Astrocyte (in vitro differentiated cells and primary cell): ENCODE measurements at regions not wholly inside any gene's neighbourhood (a gene's known extent, or its start where the extent isn't known, plus 50 kb on each side); places are given as distances from the start of the nearest gene placed in this dataset.
A peak's percentile ranks its signal among the peaks of the same experiment; 100 is the strongest.
"Not testable (repeated sequence)": the region's sequence is repeated elsewhere in the genome, so short reads cannot be mapped to it uniquely, and the experiment has no call there.

ENCODE experiments used
- DNase-seq: peaks from one replicate; pipeline ENCODE4 v3.0.0-alpha.2; 2010; ENCODE audit warnings: low read depth
- FAIRE-seq: peaks from 2 replicates; lab custom pipeline; 2011; peaks lifted over from hg19 to GRCh38; lab: Jason Lieb, UNC
- H2AFZ ChIP-seq: 2 replicates; pipeline ENCODE4 v1.6.0; 2012; ENCODE audit warnings: low read depth, low read length, inconsistent platforms
- H3K27ac ChIP-seq: 2 replicates; pipeline ENCODE4 v1.5.1; 2011; ENCODE audit warnings: low read depth, low read length, inconsistent platforms
- H3K27me3 ChIP-seq: 2 replicates; pipeline ENCODE4 v1.6.0; 2011; ENCODE audit warnings: low read length, inconsistent platforms; ENCODE audit not compliant: insufficient read depth
- H3K36me3 ChIP-seq: 2 replicates; pipeline ENCODE4 v1.5.1; 2011; ENCODE audit warnings: low read length, inconsistent platforms; ENCODE audit not compliant: insufficient read depth
- H3K4me1 ChIP-seq: 2 replicates; pipeline ENCODE4 v1.5.1; 2011; ENCODE audit warnings: low read length, inconsistent platforms; ENCODE audit not compliant: insufficient read depth
- H3K4me2 ChIP-seq: 2 replicates; pipeline ENCODE4 v1.6.0; 2012; ENCODE audit warnings: low read length, inconsistent platforms
- H3K4me3 ChIP-seq: 2 replicates; pipeline ENCODE4 v1.5.1; 2011; ENCODE audit warnings: low read depth, mild to moderate bottlenecking, low read length, inconsistent platforms; ENCODE audit not compliant: insufficient read depth
- H3K79me2 ChIP-seq: 2 replicates; pipeline ENCODE4 v1.6.0; 2012; ENCODE audit warnings: mild to moderate bottlenecking, low read length, inconsistent platforms; ENCODE audit not compliant: insufficient read depth
- H3K9ac ChIP-seq: 2 replicates; pipeline ENCODE4 v1.6.0; 2012; ENCODE audit warnings: mild to moderate bottlenecking, low read length, inconsistent platforms
- H3K9me3 ChIP-seq: 2 replicates; pipeline ENCODE4 v1.5.1; 2012; ENCODE audit warnings: low read depth, mild to moderate bottlenecking, low read length, inconsistent platforms; ENCODE audit not compliant: insufficient read depth
- H4K20me1 ChIP-seq: 2 replicates; pipeline ENCODE4 v1.6.0; 2012; ENCODE audit warnings: low read length, inconsistent platforms; ENCODE audit not compliant: insufficient read depth
- H3K27ac Mint-ChIP-seq: one replicate; pipeline ENCODE4 v1.8.0; 2021; ENCODE audit warnings: mild to moderate bottlenecking, mixed read lengths; ENCODE audit not compliant: unreplicated experiment
- H3K27me3 Mint-ChIP-seq: one replicate; pipeline ENCODE4 v1.8.0; 2021; ENCODE audit warnings: low read depth, mixed read lengths; ENCODE audit not compliant: unreplicated experiment
- H3K36me3 Mint-ChIP-seq: one replicate; pipeline ENCODE4 v1.8.0; 2021; ENCODE audit warnings: low read depth, mixed read lengths; ENCODE audit not compliant: unreplicated experiment
- H3K4me1 Mint-ChIP-seq: one replicate; pipeline ENCODE4 v1.8.0; 2021; ENCODE audit warnings: low read depth, mixed read lengths; ENCODE audit not compliant: unreplicated experiment
- H3K4me3 Mint-ChIP-seq: one replicate; pipeline ENCODE4 v1.8.0; 2021; ENCODE audit warnings: mild to moderate bottlenecking, moderate library complexity, mixed read lengths; ENCODE audit not compliant: unreplicated experiment
- H3K9me3 Mint-ChIP-seq: one replicate; pipeline ENCODE4 v1.8.0; 2021; ENCODE audit warnings: mild to moderate bottlenecking, mixed read lengths; ENCODE audit not compliant: unreplicated experiment
- CTCF ChIP-seq: IDR thresholded peaks from 2 replicates; pipeline ENCODE4 v1.5.1; 2011; ENCODE audit warnings: low read depth, mild to moderate bottlenecking, inconsistent platforms, low read length, moderate library complexity; ENCODE audit not compliant: insufficient read depth
- EZH2 ChIP-seq: IDR thresholded peaks from 2 replicates; pipeline ENCODE4 v1.6.1; 2012; ENCODE audit warnings: mild to moderate bottlenecking, low read length, inconsistent platforms; ENCODE audit not compliant: insufficient read depth

GRCh38 chr6:18543051-18543450 lies 155.9 kb downstream of the RNF144B start:
- no peak for FAIRE-seq
- Histone ChIP-seq H3K4me2 (no peak overlapping the region), H2AFZ (no peak overlapping the region), H4K20me1 (no peaks in the 10 kb centered on the region), H3K9me3 (no peaks in the 10 kb centered on the region), H3K27me3 (no peaks in the 10 kb centered on the region), H3K79me2 (no peaks in the 10 kb centered on the region), H3K27ac (no peak overlapping the region), H3K4me3 (no peak overlapping the region), H3K4me1 (peaks cover 4% of the 10 kb centered on the region), H3K9ac (no peak overlapping the region), H3K36me3 (no peaks in the 10 kb centered on the region)
- Mint-ChIP-seq H3K27ac (no peak overlapping the region), H3K4me1 (no peaks in the 10 kb centered on the region), H3K27me3 (no peaks in the 10 kb centered on the region), H3K4me3 (no peak overlapping the region), H3K36me3 (no peaks in the 10 kb centered on the region), H3K9me3 (peaks cover 6% of the 10 kb centered on the region)
- no peak for DNase-seq
- no peak for TF ChIP-seq EZH2
- TF ChIP-seq CTCF, result no peak

- not testable (repeated sequence) for H3K4me3 ChIP-seq, H3K9ac ChIP-seq, H3K4me2 ChIP-seq, H4K20me1 ChIP-seq, H3K36me3 Mint-ChIP-seq, DNase-seq, H3K4me1 ChIP-seq, H3K27me3 ChIP-seq, H3K4me3 Mint-ChIP-seq, H3K4me1 Mint-ChIP-seq, H3K27ac Mint-ChIP-seq, H3K9me3 ChIP-seq, H2AFZ ChIP-seq, H3K9me3 Mint-ChIP-seq, H3K27ac ChIP-seq, H3K27me3 Mint-ChIP-seq, FAIRE-seq, H3K36me3 ChIP-seq, H3K79me2 ChIP-seq
Measured at GRCh38 chr6:18545142-18545541, 158.0 kb downstream of the RNF144B start.

- DNase-seq (peak; percentile 21), FAIRE-seq (no peak)
- no peak overlapping the region for H3K4me3 Mint-ChIP-seq
- Histone ChIP-seq H3K4me1 (peaks cover 4% of the 10 kb centered on the region), H2AFZ (no peak overlapping the region), H3K4me3 (no peak overlapping the region), H3K79me2 (no peaks in the 10 kb centered on the region), H4K20me1 (no peaks in the 10 kb centered on the region), H3K27ac (no peak overlapping the region), H3K9ac (no peak overlapping the region), H3K36me3 (no peaks in the 10 kb centered on the region), H3K4me2 (peak overlapping the region; percentile 21), H3K27me3 (no peaks in the 10 kb centered on the region), H3K9me3 (no peaks in the 10 kb centered on the region)
- H3K36me3 Mint-ChIP-seq, result no peaks in the 10 kb centered on the region
- peaks cover 1% of the 10 kb centered on the region for H3K4me1 Mint-ChIP-seq
- TF ChIP-seq EZH2, result no peak
- no peak for TF ChIP-seq CTCF
- H3K27me3 Mint-ChIP-seq, result no peaks in the 10 kb centered on the region
- no peak overlapping the region for H3K27ac Mint-ChIP-seq
- peaks cover 6% of the 10 kb centered on the region for H3K9me3 Mint-ChIP-seq
Measured at GRCh38 chr6:18545726-18546125, 158.6 kb downstream of the RNF144B start.
